ENCODE measurements at regions not wholly inside any gene's neighbourhood (a gene's known extent, or its start where the extent isn't known, plus 50 kb on each side); places are given as distances from the start of the nearest gene placed in this dataset.
"Not testable (repeated sequence)": the region's sequence is repeated elsewhere in the genome, so short reads cannot be mapped to it uniquely, and the experiment has no call there.

DNA sequence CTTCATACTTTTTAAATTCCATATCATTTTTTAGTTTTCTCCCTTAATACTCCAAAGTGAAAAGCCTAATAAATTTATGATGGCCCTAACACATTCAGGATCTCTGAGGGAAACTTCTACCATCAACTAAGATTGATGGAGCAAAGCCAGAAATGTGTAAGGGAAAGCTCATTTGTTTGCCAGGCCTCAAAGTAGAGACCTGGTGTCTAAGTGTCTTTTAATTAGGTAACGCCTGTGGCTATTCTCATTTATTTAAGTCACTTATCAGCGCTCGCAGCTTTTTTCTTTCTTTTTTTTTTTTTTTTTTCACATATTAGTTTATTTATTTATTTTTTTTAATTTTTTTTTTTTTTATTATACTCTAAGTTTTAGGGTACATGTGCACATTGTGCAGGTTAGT, 242.4 kb downstream of the TMA16 start:
- intact Hi-C loops (cut with DNase I), result no loop called here
- ATAC-seq (ENCODE audit: poor library complexity) (no peak), DNase-seq (no peak)

DNA sequence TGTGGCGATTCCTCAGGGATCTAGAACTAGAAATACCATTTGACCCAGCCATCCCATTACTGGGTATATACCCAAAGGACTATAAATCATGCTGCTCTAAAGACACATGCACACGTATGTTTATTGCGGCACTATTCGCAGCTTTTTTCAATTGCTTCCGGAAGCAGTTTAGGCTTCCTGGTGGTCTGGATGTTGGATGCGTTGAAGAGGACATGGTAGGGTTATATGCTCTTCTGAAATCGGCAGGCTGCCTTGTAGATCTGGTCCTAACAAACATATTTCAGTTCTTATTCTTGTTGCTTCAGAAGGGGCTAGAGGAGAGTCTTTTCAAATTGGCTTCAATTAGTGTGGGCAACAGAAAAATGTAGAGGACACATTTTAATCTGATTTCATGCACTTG, 243.4 kb downstream of the TMA16 start:
- intact Hi-C loops (cut with DNase I); ATAC-seq (ENCODE audit: poor library complexity); DNase-seq: not testable (repeated sequence)

DNA sequence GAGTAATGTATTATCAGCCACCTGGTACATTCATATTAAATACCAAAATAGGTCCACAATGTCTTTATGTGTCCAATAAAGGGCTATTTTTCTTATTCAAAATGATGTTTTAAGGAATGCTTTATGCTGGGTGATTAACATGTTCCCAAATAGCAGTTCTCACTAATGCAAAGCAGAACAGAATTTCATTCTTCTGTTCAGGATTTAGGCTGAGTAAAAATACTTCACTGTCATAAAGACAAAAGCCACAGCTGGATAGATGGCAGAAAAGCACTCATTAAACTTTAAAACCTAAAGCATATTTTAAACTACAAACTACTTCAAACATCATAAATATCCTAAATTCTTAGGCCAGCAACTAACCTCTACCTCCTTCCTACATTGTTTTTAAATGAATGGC, 244.0 kb downstream of the TMA16 start:
- DNase-seq (no peak), ATAC-seq (ENCODE audit: poor library complexity) (no peak)
- intact Hi-C loops (cut with DNase I), result no loop called here

- intact Hi-C loops (cut with DNase I), result no loop called here
- DNase-seq (no peak), ATAC-seq (ENCODE audit: poor library complexity) (no peak)
Measured at GRCh38 chr4:163744861-163745260, 250.4 kb downstream of the TMA16 start.

- ATAC-seq (ENCODE audit: poor library complexity), result no peak
- intact Hi-C loops (cut with DNase I), result no loop called here
Measured at GRCh38 chr4:163747293-163747692, 252.8 kb downstream of the TMA16 start.

GRCh38 chr4:163747886-163748285, 253.4 kb downstream of the TMA16 start:
- intact Hi-C loops (cut with DNase I), result no loop called here
- no peak for ATAC-seq (ENCODE audit: poor library complexity)
- DNase-seq, result no peak

More at GRCh38 chr4:163747293-163747692, 252.8 kb downstream of the TMA16 start:
- no peak for DNase-seq

GRCh38 chr4:163748449-163748848, 254.0 kb downstream of the TMA16 start:
- DNase-seq (no peak), ATAC-seq (ENCODE audit: poor library complexity) (no peak)
- intact Hi-C loops (cut with DNase I), result no loop called here

DNA sequence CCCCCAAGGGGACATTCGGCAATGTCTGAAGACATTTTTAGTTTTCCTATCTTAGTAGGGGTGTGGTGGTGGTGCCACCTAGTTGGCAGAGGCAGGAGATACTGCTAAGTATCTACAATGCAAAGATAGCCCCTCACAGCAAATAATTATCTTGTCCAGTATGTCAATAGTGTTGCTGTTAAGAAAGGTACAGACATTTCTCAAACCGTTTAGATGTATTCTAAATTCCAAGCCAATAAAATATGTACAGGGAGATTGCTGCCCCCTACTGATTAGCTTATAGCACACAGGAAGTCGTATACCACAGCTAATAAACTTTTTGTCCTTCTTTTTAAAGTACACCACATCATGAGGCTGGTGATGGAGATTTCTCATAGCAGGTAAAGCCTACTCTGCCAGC, 260.5 kb downstream of the TMA16 start:
- intact Hi-C loops (cut with DNase I), result no loop called here
- no peak for ATAC-seq (ENCODE audit: poor library complexity)

DNA sequence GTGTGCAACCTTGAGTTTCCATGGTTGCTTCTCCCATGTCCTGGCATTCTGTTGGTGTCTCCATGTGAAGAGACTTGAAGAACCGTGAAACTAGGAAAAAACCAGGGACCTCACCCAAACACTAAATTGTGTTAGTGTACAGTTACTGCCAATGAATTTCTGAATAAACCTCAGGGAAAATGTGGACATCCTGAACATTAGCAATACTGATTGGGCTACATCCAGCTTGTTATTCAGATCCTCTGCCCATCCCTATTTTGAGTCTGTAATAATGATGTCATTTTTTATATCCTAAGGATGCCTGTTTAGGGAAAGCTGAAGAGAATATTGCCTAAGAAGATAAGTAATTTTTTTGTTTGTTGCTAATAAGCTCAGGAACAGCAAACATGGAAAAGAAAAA, 262.7 kb downstream of the TMA16 start:
- intact Hi-C loops (cut with DNase I), result no loop called here
- ATAC-seq (ENCODE audit: poor library complexity) (no peak), DNase-seq (no peak)

More for the DNA sequence above, 260.5 kb downstream of the TMA16 start:
- DNase-seq, result no peak

DNA sequence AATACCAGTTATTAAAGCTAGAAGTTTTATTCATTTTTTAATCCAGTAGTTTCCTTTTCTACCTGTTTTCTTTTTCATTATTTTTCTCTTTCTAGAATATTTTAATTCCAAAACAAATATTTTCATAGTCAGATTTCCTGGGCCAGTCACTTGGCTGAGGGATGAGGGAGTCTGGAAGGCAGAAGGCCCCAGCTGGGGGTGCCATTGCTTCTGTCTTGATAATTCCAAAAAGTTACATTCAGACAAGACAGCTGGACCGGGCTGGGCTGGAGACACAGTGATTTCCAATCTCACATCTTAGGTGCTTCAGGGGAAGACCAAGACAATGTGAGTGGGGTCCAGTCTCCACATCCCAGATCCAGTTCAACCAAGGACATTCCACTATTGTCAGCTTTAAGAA, 263.5 kb downstream of the TMA16 start:
- no peak for DNase-seq
- no peak for ATAC-seq (ENCODE audit: poor library complexity)
- intact Hi-C loops (cut with DNase I), result no loop called here

DNA sequence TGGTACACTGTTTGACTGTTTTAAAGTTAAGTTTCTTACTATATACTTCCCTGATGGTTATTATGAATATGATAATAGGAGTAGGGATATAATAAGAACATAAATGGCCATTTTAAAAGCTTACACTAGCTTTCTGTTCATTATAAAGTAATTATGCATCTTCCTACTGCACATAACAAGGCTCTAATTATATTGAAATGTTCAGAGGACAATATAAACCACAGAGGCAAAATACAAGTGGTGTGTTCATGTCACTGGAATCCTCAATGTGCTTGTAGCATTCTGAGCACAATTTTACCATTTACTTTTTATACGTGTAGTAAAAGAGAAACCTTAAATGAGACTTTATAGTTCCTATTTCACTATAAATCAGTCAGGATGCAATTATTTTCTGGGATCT, 268.3 kb downstream of the TMA16 start:
- DNase-seq (no peak), ATAC-seq (ENCODE audit: poor library complexity) (no peak)
- intact Hi-C loops (cut with DNase I), result no loop called here

DNA sequence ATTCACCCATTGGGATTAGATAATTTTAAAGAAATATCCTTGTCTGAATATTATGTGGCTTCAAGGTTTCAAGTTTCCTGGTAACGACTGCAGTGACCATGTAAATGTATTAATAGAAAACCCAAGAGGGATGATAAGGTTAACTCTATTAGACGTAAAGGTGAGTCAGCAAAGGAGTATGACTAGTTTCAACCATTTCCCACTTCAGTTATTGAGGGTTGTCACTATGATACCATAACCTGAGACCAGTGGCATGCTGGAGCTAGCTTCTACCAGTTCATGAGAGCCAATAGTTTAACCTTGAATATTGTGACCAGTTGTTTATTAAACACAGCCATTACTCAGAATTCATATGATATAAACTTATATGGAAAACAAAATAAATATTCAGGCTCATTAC, 270.1 kb downstream of the TMA16 start:
- DNase-seq (no peak), ATAC-seq (ENCODE audit: poor library complexity) (no peak)
- intact Hi-C loops (cut with DNase I), result no loop called here

- ATAC-seq (ENCODE audit: poor library complexity) (no peak), DNase-seq (no peak)
- intact Hi-C loops (cut with DNase I), result no loop called here
Measured at GRCh38 chr4:163768014-163768413, 273.5 kb downstream of the TMA16 start.

DNA sequence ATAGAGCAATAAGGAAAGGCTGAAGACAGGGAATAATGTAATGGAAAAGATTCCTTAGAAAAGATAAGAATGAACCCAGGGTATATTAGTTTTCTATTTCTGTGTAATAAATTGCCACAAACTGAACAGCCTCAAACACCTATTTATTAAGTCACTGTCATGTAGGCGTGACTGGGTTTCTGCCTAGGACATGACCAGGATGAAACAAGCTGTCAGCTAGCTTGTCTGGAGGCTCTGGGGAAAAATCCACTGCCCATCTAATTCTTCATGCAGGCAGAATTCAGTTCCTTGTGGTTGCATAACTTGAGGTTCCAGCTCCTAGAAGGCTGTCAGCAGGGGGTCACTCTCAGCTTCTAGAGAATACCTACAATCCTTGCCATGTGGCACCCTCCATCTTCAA, 277.7 kb downstream of the TMA16 start:
- intact Hi-C loops (cut with DNase I), result no loop called here
- DNase-seq, result no peak
- ATAC-seq (ENCODE audit: poor library complexity), result no peak

DNA sequence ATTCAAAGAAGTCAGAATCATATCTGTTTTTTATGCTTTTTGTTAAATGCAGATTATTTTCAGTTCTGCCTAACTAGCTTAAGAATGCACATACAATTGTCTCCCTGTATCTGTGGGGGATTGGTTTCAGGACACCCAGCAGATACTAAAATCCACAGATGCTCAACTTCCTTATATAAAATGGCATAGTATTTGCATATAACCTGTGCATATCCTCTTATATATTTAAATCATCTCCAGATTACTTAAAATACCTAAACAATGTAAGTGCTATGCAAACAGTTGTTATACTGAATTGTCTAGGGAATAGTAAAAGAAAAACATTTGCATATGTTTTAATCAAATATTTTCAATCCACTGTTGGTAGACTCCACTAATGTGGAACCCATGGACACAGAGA, 279.4 kb downstream of the TMA16 start:
- no peak for ATAC-seq (ENCODE audit: poor library complexity)
- intact Hi-C loops (cut with DNase I), result no loop called here
- DNase-seq, result no peak

GRCh38 chr4:163776957-163777356, 282.5 kb downstream of the TMA16 start:
- intact Hi-C loops (cut with DNase I), result no loop called here
- no peak for DNase-seq
- ATAC-seq (ENCODE audit: poor library complexity), result no peak

GRCh38 chr4:163781726-163782125, 287.2 kb downstream of the TMA16 start:
- no peak for ATAC-seq (ENCODE audit: poor library complexity)
- intact Hi-C loops (cut with DNase I), result no loop called here
- no peak for DNase-seq

DNA sequence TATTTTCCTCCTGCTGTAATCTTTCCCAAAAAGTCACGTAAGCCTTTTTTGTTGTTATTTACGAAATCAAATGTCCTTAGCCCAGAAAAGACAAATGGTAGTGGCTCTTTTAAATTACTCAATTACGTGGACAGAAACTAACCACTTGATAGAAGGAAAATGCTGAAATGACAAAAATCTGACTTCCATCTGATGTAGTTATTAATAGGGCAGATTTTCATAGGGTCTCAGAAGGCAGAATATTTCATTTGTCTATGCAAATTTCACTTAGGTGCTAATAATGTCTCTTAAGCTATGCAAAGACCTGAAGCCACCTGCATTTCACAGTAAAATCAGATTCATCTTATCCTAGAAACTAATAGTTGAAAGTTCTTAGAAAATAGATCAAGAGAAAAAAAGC, 295.7 kb downstream of the TMA16 start:
- ATAC-seq (ENCODE audit: poor library complexity) (no peak), DNase-seq (no peak)
- intact Hi-C loops (cut with DNase I), result no loop called here

DNA sequence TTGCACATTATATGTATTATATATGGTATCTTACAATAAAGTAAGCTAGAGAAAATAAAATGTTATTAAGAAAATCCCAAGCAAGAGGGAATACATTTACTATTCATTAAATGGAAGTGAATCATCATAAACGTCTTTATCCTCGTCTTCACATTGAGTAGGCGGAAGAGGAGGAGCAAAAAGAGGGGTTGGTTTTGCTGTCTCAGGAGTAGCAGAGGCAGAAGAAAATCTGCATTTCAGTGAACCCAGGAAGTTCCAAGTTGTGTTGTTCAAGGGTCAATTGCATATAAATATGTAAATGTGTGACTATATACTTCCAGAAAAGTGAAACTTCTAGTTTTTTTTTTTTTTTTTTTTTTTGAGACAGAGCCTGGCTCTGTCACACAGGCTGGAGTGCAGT, 301.4 kb downstream of the TMA16 start:
- ATAC-seq (ENCODE audit: poor library complexity), result no peak
- intact Hi-C loops (cut with DNase I), result no loop called here
- DNase-seq, result no peak

DNA sequence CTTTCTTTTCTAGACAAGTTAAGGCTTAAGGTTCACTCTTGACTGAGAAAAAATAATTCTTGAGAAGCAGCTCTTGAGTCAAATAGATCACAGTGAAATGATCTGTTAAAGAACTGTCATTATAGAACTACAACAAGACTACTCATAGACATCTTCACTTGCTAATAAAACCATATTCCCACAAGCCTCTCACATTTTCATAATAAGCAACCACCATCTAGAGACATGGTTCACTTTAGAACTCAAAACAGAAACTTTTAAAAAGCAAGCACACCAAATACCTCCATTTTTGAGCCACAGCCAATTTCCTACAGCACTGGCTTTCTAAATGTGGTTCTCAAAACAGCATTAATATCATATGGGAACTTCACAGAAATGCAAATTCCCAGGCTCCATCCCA, 309.5 kb downstream of the TMA16 start:
- DNase-seq, result no peak
- no peak for ATAC-seq (ENCODE audit: poor library complexity)
- intact Hi-C loops (cut with DNase I), result no loop called here

DNA sequence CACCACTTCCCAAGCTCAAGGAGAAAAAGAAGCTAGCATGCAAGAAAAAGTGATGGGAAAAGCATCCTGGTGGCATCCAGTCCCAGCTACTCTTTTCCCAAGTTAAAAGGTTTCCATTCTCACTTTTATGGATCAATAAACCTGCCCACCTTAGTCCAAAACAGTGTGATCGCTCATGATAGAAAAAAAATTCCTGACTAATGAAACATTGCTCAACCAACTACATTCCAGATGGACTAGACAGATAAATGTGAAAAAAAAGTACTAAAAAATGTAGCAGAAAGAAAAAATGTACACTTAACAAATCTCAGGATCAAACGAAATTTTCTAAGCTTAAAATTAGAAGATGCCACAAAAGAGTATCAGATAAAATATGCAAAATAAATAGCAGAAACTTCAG, 312.2 kb downstream of the TMA16 start:
- DNase-seq (no peak), ATAC-seq (ENCODE audit: poor library complexity) (no peak)
- intact Hi-C loops (cut with DNase I), result no loop called here

DNA sequence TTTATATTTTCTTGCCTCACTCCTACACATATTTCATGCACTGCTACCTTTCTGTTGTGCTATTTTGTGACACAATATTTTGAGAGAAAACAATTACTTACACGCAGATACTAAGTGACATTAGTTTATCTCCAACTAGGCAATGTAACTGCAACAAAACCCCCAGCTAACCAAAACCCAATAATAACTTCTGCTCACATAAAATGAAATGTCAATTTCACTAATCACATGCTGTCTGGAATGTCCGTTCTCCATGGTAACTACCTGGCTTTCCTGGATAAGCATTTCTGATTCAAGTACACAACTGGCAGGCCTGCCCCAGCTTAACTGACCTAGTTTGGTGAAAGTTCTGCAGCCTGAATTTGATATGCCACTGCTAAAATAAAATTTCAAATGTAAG, 313.5 kb downstream of the TMA16 start:
- no peak for DNase-seq
- ATAC-seq (ENCODE audit: poor library complexity), result no peak
- intact Hi-C loops (cut with DNase I), result no loop called here
